ENCODE measurements at regions not wholly inside any gene's neighbourhood (a gene's known extent, or its start where the extent isn't known, plus 50 kb on each side); places are given as distances from the start of the nearest gene placed in this dataset.
"Not testable (repeated sequence)": the region's sequence is repeated elsewhere in the genome, so short reads cannot be mapped to it uniquely, and the experiment has no call there.

DNA sequence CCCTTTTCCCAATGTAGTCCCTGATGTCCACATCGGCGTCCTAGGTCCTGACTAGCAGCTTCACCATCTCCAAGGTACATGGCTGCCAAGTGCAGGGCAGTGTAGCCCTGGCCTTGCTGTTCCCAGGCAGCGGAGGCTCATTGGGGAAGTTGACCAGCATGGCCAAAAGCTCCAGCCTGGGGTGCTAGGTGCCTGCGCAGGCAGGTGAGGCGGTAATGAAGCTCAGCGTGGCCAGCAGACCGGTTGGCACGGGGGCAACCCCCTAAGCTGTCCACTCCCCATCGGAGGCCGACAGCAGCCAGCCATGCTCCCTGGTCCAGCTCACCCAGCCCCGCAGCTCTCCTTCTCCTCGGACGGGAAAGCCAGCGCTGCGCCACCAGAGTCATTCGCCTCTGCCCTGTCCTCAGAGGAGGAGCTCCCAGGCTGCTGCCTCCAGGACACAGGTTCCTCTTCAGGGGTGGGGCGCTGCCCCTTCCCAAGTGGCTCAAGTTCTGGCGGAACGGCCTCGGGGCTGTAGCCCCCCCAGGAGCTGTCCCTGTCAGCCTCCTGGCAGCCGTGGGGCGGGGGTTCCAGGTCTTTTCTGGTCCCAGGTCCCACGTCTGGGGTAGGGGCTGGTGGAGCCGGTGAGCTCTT, 1218.2 kb downstream of the FOXD4L5 start:
- TF ChIP-seq, protein P1, sequence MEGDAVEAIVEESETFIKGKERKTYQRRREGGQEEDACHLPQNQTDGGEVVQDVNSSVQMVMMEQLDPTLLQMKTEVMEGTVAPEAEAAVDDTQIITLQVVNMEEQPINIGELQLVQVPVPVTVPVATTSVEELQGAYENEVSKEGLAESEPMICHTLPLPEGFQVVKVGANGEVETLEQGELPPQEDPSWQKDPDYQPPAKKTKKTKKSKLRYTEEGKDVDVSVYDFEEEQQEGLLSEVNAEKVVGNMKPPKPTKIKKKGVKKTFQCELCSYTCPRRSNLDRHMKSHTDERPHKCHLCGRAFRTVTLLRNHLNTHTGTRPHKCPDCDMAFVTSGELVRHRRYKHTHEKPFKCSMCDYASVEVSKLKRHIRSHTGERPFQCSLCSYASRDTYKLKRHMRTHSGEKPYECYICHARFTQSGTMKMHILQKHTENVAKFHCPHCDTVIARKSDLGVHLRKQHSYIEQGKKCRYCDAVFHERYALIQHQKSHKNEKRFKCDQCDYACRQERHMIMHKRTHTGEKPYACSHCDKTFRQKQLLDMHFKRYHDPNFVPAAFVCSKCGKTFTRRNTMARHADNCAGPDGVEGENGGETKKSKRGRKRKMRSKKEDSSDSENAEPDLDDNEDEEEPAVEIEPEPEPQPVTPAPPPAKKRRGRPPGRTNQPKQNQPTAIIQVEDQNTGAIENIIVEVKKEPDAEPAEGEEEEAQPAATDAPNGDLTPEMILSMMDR (IDR thresholded peaks at IDR 0.05; ENCODE audit: insufficient read depth, low read length): no peak
- DNase-seq (ENCODE audit: low read depth): no peak
- H3K4me3 ChIP-seq (ENCODE audit: low read depth, low read length): no peak overlapping the region

DNA sequence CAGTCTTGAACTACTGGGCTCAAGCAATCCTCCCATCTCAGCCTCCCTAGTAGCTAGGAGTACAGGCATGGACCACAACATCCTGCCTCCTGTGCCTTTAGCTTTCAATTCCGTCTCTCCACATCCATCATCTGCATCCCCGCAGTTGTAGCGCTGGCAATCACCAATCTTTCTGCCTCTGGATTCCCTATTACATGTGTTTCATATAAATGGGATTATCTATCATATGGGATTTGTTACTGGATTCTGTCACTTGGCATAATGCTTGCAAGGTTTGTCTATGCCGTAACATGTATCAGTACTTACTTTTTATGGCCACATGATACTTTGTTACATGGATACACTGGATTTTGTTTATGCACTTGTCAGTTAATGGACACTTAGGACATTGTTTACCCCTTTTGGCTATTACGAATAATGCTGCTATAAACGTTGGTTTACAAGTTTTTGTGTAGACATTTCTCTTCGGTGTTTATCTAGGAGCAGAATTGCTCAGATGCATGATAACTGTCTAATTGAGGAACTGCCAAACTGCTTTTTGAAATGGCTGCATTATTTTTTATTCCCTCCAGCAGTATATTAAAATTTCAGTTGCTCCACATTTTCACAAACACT, 1223.9 kb downstream of the FOXD4L5 start:
- no peak for DNase-seq (ENCODE audit: low read depth)
- TF ChIP-seq, protein P1 (IDR thresholded peaks at IDR 0.05; ENCODE audit: insufficient read depth, low read length): no peak
- no peak overlapping the region for H3K4me3 ChIP-seq (ENCODE audit: low read depth, low read length)

DNA sequence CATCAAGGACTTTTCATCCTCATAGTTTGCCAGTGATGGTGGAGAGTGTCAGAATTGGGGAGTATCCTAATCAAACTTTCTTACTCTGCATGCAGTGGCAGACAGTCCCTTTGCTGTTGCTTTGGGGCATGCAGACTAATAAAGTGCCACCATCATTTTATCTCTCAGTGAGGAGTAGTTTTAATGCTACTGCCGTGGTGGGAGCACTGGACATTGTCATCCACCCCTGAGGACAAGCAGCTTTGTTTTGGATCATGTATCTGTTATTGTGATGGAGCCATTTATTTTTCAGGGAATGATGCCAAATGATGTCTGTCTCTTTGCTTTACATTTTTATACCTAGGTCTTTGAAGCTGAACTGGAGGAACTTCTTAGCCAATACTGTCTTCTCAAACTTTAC, 1226.9 kb downstream of the FOXD4L5 start:
- H3K4me3 ChIP-seq (ENCODE audit: low read depth, low read length); DNase-seq (ENCODE audit: low read depth): not testable (repeated sequence)

DNA sequence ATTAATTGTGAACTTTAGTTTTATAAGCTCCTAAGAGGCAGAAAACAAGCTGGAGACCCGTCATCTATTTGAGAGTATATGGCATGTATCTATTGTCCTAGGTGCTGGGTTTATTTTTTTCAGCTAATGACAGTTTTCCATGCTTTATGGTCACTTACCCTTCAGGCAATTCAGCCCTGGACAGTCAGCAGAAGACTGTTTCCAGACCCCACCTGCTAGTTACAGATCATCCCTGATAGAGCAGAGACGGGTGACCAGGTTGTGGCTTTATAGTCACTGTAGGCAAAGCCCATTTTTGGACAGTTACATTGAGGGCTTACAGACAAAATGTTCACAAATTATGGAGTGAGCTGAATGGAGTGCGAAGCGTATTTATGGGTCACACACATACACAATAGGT, 1227.5 kb downstream of the FOXD4L5 start:
- TF ChIP-seq, protein P1 (IDR thresholded peaks at IDR 0.05; ENCODE audit: insufficient read depth, low read length): no peak
- no peak overlapping the region for H3K4me3 ChIP-seq (ENCODE audit: low read depth, low read length)
- DNase-seq (ENCODE audit: low read depth): no peak

DNA sequence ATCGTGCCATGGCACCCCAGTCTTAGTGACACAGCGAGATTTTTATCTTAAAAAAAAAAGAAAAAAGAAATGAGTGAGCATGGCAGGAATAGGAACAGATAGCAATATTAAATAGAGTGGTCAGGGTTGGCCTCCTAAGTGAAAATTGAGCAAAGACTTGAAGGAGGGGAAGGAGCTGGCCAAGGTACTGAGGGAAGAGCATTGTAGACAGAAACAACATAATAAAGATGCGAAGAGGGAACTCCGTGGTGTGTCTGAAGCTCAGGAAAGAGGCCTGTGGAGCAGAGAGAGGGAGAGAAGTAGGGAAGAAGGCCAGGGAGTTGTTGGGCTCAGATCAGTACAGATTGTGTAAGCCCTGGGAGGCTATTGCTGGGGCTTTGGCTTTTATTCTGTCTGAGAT, 1256.1 kb downstream of the FOXD4L5 start:
- not testable (repeated sequence) for H3K4me3 ChIP-seq (ENCODE audit: low read depth, low read length); DNase-seq (ENCODE audit: low read depth)

DNA sequence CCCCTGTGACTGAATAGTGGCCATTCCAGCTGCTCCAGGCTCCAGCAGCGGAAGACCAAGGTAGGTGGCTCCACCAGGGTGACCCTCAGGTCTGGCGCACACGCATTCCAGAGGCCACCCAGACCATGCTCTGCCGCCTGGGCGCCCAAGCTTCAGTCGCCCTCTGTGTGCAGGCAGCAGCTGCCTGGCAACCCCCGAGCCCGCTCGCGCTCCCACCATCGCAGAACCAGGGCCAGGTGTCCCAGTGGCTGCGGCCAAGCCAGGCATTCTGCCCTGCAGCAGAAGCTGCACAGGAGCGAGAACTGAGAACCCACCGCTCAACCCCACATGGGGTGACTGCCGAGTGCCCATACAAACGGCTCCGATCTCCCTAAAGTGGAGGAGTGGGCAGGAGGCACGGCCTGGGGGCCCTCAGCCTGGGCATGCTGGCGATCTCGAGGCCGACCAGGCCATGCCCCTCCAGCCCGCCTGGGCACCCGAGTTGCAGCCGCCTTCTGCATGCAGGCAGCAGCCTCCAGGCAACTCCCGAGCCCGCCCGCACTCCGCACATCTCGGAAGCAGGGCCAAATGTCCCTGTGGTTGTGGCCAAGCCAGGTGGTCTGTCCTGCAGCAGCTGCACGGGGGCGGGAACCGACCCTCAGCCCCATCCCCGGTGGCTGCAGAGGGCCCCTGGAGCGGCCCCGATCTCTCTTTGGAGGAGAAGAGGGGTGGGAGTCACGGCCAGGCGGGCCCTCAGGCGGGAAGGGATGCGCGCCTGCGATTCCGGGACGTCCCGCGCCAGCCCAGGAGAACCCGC, 1264.1 kb downstream of the FOXD4L5 start:
- H3K4me3 ChIP-seq (ENCODE audit: low read depth, low read length); DNase-seq (ENCODE audit: low read depth): not testable (repeated sequence)

DNA sequence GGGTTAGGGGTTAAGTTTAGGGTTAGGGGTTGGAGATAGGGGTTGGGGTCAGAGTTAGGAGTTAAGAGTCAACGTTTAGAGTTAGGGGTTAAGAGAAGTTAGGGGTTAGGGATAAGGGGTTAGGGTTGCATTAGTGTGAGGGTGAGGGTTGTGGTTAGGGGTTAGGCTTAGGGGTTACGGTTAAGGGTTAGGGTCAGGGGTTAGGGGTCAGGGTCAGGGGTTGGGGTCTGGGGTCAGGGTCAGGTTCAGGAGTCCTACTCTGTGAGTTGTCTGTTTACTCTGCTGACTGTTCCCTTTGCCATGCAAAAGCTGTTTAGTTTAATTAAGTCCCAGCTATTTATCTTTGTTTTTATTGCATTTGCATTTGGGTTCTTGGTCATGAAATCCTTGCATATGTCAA, 1267.3 kb downstream of the FOXD4L5 start:
- DNase-seq (ENCODE audit: low read depth); H3K4me3 ChIP-seq (ENCODE audit: low read depth, low read length): not testable (repeated sequence)

DNA sequence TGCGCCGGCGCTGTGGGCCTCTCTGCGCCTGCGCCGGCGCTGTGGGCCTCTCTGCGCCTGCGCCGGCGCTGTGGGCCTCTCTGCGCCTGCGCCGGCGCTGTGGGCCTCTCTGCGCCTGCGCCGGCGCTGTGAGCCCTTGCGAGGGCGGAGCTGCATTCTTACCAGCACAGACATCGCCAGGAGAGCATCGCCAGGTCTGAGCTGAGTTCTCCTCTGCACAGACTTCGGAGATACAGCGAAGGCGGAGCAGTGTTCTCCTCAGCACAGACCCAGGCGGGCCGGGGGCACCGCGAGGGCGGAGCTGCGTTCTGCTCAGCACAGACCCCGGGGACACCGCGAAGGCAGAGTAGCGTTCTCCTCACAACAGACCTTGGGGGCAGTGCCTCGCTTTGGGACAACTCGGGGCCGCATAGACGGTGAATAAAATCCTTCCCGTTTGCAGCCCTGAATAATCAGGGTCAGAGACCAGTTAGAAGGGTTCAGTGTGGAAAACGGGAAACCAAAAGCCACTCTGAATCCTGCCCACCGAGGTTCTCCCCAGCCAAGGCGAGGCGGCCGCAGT, 1268.1 kb downstream of the FOXD4L5 start:
- H3K4me3 ChIP-seq (ENCODE audit: low read depth, low read length): peak overlapping the region; percentile 47
- DNase-seq (ENCODE audit: low read depth): peak; percentile 25

DNA sequence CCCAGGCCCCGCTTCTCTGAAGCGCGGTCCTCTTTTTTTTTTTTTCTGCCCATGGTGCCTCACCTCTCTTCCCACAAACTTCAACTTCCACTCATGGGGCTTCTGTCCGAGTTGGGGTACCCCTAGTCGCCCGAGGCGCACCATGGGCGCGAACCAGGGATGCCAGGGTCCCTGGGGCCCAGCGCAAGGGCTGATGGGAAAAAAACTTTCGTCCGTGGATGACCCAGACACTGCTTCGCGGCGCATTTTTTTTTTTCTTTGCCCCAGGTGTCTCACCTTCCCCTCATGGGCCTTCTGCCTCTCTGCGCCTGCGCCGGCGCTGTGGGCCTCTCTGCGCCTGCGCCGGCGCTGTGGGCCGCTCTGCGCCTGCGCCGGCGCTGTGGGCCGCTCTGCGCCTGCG, 1268.8 kb downstream of the FOXD4L5 start:
- DNase-seq (ENCODE audit: low read depth): not testable (repeated sequence)
- peak overlapping the region; percentile 44 for H3K4me3 ChIP-seq (ENCODE audit: low read depth, low read length)

DNA sequence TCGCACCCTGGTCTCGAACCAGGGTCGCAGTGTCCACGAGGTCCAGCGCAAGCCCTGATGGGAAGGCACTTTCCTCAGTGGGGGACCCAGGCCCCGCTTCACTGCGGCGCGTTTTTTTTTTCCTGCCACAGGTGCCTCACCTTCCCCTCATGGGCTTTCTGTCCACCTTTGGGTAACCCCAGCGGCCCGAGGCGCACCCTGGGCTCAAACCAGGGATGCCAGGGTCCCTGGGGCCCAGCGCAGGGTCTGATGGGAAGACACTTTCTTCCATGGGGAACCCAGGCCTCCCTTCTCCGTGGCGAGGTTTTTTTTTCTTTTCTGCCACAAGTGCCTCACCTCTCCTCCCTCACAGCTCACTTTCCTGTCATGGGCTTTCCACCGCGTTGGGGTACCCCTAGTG, 1269.9 kb downstream of the FOXD4L5 start:
- no peak overlapping the region for H3K4me3 ChIP-seq (ENCODE audit: low read depth, low read length)
- TF ChIP-seq, protein P1 (IDR thresholded peaks at IDR 0.05; ENCODE audit: insufficient read depth, low read length): no peak
- DNase-seq (ENCODE audit: low read depth): no peak

DNA sequence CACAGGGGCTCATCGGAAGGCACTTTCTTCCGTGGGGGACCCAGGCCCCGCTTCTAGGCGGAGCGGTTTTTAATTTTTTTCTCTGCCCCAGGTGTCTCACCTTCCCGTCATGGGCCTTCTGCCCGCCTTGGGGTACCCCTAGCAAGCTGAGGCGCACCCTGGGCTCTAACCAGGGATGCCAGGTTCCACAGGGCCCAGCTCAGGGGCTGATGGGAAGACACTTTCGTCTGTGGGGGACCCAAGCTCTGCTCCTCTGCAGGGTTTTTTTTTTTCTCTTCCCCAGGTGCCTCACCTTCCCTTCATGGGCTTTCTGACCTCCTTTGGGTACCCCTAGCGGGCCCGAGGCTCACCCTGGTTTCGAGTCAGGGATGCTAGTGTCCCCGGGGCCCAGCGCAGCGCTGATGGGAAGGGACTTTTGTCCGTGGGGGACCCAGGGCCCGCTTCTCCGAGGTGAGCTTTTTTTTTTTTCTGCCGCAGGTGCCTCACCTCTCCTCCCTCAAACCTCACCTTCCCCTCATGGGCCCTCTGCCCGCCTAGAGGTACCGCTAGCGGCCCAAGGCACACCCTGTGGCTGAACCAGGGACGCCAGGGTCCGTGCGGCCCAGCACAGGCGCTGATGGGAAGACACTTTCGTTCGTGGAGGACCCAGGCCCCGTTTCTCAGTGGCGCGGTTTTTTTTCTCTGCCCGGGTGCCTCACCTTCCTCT, 1270.5 kb downstream of the FOXD4L5 start:
- DNase-seq (ENCODE audit: low read depth); H3K4me3 ChIP-seq (ENCODE audit: low read depth, low read length): not testable (repeated sequence)

DNA sequence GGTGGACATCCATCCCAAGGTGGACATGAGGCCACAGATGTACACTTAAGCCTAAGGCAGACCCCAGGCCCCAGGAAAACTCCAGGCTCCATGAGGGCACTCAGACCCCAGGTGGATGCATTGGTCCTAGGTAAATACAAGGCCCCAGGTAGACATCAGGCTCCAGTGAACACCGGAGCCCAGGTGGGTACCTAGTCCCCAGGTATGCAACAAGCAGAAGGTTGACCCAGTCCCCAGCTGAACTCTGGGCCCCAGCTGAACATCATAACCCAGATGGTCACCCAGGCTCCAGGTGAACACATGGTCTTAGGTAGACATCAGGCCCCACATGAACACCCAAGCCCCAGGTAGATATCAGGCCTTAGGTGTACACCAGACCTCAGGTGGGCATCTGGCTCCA, 1271.9 kb downstream of the FOXD4L5 start:
- not testable (repeated sequence) for H3K4me3 ChIP-seq (ENCODE audit: low read depth, low read length); DNase-seq (ENCODE audit: low read depth)

DNA sequence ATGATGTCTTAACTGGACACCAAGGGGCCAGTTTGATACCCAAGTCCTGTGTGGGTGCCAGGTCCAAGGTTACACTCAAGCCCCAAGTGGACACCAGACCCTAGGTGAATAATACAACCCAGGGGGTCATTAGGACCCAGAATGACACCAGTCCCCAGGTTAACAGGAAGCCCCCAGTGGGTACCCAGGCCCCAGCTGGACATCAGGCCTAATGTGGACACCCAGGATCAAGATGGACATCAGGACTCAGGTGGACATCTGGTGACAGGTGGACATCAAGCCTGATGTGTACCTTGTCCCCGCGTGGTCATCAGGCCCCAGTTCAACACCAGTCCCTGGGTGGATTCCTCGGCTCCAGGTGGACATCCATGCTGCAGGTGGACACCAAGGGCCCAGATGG, 1273.0 kb downstream of the FOXD4L5 start:
- DNase-seq (ENCODE audit: low read depth); H3K4me3 ChIP-seq (ENCODE audit: low read depth, low read length): not testable (repeated sequence)
